M059J (cell line): ENCODE measurements at regions not wholly inside any gene's neighbourhood (a gene's known extent, or its start where the extent isn't known, plus 50 kb on each side); places are given as distances from the start of the nearest gene placed in this dataset.

Experiments used
- DNase-seq: peaks from one replicate; pipeline ENCODE4 v3.0.0-alpha.2; 2012; ENCODE audit warnings: low read depth

GRCh38 chr13:50071379-50071778 is 56.1 kb downstream of the KCNRG start:
- no peak for DNase-seq

- DNase-seq = no peak
These were observed 57.4 kb downstream of the KCNRG start for GRCh38 chr13:50072676-50073075.

GRCh38 chr13:50073340-50073739 is 58.1 kb downstream of the KCNRG start:
- no peak for DNase-seq

GRCh38 chr13:50074843-50075242 is 59.6 kb downstream of the KCNRG start:
- no peak for DNase-seq

GRCh38 chr13:50075619-50076097 is 60.4 kb downstream of the KCNRG start:
- DNase-seq = no peak

- no peak for DNase-seq
These were observed 62.2 kb downstream of the KCNRG start for GRCh38 chr13:50077431-50077830.

- no peak for DNase-seq
These were observed 63.1 kb downstream of the KCNRG start for GRCh38 chr13:50078231-50078894.

GRCh38 chr13:50078895-50079654 is 63.8 kb downstream of the KCNRG start:
- no peak for DNase-seq

GRCh38 chr13:50079655-50080202 is 64.5 kb downstream of the KCNRG start:
- no peak for DNase-seq

GRCh38 chr13:50080203-50080910 is 65.1 kb downstream of the KCNRG start:
- DNase-seq = peak; percentile 43

- DNase-seq = peak; percentile 42
These were observed 65.9 kb downstream of the KCNRG start for GRCh38 chr13:50080911-50081678.

GRCh38 chr13:50081679-50082425 is 66.6 kb downstream of the KCNRG start:
- DNase-seq = peak; percentile 97

- peak; percentile 87 for DNase-seq
These were observed 67.4 kb downstream of the KCNRG start for GRCh38 chr13:50082426-50083281.

- DNase-seq = peak; percentile 48
These were observed 69.8 kb downstream of the KCNRG start for GRCh38 chr13:50085063-50085462.

- no peak for DNase-seq
These were observed 74.4 kb downstream of the KCNRG start for GRCh38 chr13:50089633-50090032.

GRCh38 chr13:50090211-50090610 is 75.0 kb downstream of the KCNRG start:
- DNase-seq = no peak

GRCh38 chr13:50094615-50095293 is 79.5 kb downstream of the KCNRG start:
- DNase-seq = peak; percentile 28

- no peak for DNase-seq
These were observed 83.4 kb downstream of the KCNRG start for GRCh38 chr13:50098693-50099092.

- no peak for DNase-seq
These were observed 84.2 kb downstream of the KCNRG start for GRCh38 chr13:50099473-50099872.
